NT2/D1 (cell line): ENCODE measurements at regions not wholly inside any gene's neighbourhood (a gene's known extent, or its start where the extent isn't known, plus 50 kb on each side); places are given as distances from the start of the nearest gene placed in this dataset.

Experiments
- DNase-seq: peaks from one replicate; pipeline ENCODE4 v3.0.0-alpha.2; 2011; ENCODE audit warnings: low read depth, low spot score
- H3K27me3 ChIP-seq: 2 replicates; pipeline ENCODE4 v1.6.0; 2011; ENCODE audit warnings: mild to moderate bottlenecking; ENCODE audit not compliant: insufficient read length, insufficient read depth
- H3K36me3 ChIP-seq: 2 replicates; pipeline ENCODE4 v1.6.1; 2011; ENCODE audit warnings: mild to moderate bottlenecking, low read length, mixed read lengths; ENCODE audit not compliant: insufficient read depth, insufficient read length
- H3K4me1 ChIP-seq: 2 replicates; pipeline ENCODE4 v1.5.1; 2011; ENCODE audit not compliant: insufficient read depth, insufficient read length
- H3K4me3 ChIP-seq: 2 replicates; pipeline ENCODE4 v1.5.1; 2011; ENCODE audit warnings: low read depth; ENCODE audit not compliant: insufficient read length
- H3K9ac ChIP-seq: 2 replicates; pipeline ENCODE4 v1.6.0; 2011; ENCODE audit warnings: low read depth; ENCODE audit not compliant: insufficient read length
- H3K9me3 ChIP-seq: 2 replicates; pipeline ENCODE4 v1.5.1; 2011; ENCODE audit warnings: mild to moderate bottlenecking, low read length; ENCODE audit not compliant: insufficient read depth
- SUZ12 ChIP-seq: IDR thresholded peaks from 2 replicates; pipeline ENCODE4 v1.6.1; 2011; ENCODE audit not compliant: insufficient read length, insufficient read depth; ENCODE audit errors: extremely low read depth
- YY1 ChIP-seq: IDR thresholded peaks from 2 replicates; pipeline ENCODE4 v1.6.1; 2011; ENCODE audit not compliant: insufficient read length, insufficient read depth
- ZNF274 ChIP-seq: IDR thresholded peaks from 2 replicates; pipeline ENCODE4 v1.6.1; 2011; ENCODE audit warnings: mild to moderate bottlenecking, low read depth, low read length

DNA sequence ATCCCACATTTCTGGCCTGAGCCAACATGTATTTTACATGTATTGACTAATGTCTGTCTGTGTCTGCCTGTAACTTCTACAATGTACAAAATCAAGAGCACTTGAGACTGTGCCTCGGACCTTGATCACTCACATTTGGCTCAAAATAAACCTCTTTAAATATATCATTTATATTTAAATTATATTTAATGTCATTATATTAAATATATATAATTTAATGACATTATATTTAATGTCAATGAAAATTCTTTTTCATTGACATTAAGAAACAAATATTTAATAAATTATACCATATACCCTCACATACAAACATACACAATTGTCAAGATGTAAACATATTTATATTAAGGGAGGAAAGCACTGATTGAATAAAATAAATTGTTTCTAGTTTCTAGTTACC lies 1099.8 kb upstream of the CDH18 start:
- Histone ChIP-seq H3K9me3 (no peaks in the 10 kb centered on the region), H3K27me3 (no peaks in the 10 kb centered on the region), H3K4me1 (no peaks in the 10 kb centered on the region), H3K4me3 (no peak overlapping the region), H3K9ac (no peak overlapping the region), H3K36me3 (no peaks in the 10 kb centered on the region)
- TF ChIP-seq SUZ12 (no peak), YY1 (no peak), ZNF274 (no peak)
- no peak for DNase-seq

DNA sequence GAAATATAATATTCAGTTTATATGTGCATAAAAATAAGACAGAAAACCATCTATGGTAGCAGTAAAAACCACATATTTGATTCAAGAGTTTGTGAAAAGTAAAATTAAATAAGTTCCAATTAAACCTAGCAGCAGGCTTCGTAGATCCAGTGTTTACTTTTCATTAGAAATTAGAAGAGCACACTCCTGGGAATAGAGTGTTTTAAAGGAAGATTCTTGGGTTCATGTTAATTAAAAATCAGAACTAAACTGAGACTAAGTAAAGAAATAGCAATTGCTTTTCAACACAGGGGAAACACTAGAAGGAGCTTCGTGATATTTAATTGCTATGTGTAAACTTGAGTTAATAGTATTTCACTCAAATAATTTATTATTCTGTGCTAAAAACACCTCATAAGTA lies 1097.8 kb upstream of the CDH18 start:
- Histone ChIP-seq H3K4me1 (no peaks in the 10 kb centered on the region), H3K9ac (no peak overlapping the region), H3K27me3 (no peaks in the 10 kb centered on the region), H3K36me3 (no peaks in the 10 kb centered on the region), H3K9me3 (no peaks in the 10 kb centered on the region), H3K4me3 (no peak overlapping the region)
- TF ChIP-seq SUZ12 (no peak), ZNF274 (no peak)
- DNase-seq = no peak

DNA sequence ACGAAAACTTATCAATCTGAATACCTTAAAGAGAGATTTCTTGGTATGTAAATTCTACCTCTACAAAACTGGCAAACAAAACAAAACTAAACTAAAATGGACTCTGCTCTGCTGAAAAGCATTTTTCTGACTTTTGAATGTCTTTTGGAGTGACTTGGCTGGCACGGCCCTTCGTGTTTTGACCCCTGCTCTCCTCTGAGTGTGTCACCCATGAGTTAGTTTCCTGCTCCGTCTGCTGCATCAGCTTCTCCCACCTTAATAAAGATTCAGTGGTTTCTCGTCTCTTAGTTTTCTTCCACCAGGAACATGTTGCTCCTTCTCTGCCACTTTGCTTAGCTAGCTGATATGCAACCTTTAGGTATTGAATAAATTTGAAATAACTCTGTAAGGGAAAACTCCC lies 1084.0 kb upstream of the CDH18 start:
- Histone ChIP-seq H3K9ac (no peak overlapping the region), H3K9me3 (no peaks in the 10 kb centered on the region), H3K4me1 (no peaks in the 10 kb centered on the region), H3K4me3 (no peak overlapping the region), H3K27me3 (no peaks in the 10 kb centered on the region), H3K36me3 (no peaks in the 10 kb centered on the region)
- TF ChIP-seq SUZ12 = no peak
- no peak for TF ChIP-seq ZNF274
- TF ChIP-seq YY1 = no peak
- DNase-seq = no peak

DNA sequence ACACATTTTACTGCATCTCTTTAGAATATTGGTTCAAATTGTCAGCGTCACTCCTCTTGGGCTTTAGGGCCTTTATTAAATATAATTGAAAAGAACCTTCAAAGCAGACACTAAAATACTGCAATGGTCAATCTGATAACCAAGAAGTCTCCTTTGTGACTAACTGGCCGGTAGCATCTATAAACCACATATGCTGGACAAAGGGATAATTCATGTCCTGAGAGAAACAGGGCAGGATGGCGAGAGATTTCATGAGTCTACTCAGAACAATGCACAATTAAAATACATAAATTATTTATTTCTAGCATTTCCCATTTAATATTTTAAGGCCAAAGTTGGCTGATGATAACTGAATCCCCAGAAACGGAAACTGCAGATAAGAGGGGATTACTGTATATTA lies 1083.4 kb upstream of the CDH18 start:
- no peaks in the 10 kb centered on the region for H3K4me1 ChIP-seq
- TF ChIP-seq YY1 (no peak), ZNF274 (no peak), SUZ12 (no peak)
- no peaks in the 10 kb centered on the region for H3K9me3 ChIP-seq
- no peak for DNase-seq
- H3K36me3 ChIP-seq = no peaks in the 10 kb centered on the region
- H3K9ac ChIP-seq = no peak overlapping the region
- no peaks in the 10 kb centered on the region for H3K27me3 ChIP-seq
- no peak overlapping the region for H3K4me3 ChIP-seq

DNA sequence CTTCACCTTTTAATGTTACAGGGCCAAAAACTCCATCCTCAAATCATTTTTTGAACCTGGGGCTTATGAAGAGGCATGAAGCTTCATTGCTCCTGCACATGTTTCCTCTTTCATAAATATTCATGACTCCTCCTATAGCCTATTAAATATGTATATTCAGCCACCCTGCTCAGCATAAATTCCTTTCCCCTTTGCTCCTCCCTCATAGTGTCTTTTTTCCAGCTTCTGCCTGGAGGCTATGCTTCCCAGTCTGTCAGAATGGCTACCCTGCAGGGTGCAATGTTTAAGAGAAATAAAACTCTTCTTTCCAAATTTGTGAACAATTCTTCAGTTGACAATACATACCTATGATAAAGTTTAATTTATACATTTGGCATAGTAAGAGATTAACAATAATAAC lies 1082.9 kb upstream of the CDH18 start:
- TF ChIP-seq SUZ12 (no peak), ZNF274 (no peak)
- H3K27me3 ChIP-seq = no peaks in the 10 kb centered on the region
- H3K9ac ChIP-seq = no peak overlapping the region
- H3K36me3 ChIP-seq = no peaks in the 10 kb centered on the region
- H3K9me3 ChIP-seq = no peaks in the 10 kb centered on the region
- peak; percentile 13 for DNase-seq
- no peak overlapping the region for H3K4me3 ChIP-seq
- H3K4me1 ChIP-seq = no peaks in the 10 kb centered on the region

DNA sequence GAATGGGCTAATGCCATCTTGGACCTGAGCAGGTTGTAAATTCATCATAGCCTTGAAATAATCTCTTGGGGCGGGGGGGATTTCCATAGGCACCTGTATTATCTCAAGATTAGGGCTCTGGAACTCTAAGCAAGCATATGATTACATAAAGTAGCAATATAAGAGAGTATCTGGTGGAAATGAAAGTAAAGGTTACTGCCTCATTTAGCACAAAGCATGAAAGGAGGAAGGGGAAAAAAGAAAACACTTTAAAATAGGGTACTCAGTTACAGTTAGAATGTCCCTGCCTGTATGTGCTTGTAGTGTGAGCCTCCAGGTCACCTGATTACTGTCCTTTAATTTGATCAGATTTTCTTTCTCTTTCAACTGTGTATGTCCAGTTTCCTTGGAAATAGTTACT lies 1079.7 kb upstream of the CDH18 start:
- peaks cover 11% of the 10 kb centered on the region; the same call in 1 of the 2 replicates for H3K9me3 ChIP-seq
- H3K27me3 ChIP-seq = no peaks in the 10 kb centered on the region
- TF ChIP-seq ZNF274 (no peak), SUZ12 (no peak), YY1 (no peak)
- no peaks in the 10 kb centered on the region for H3K4me1 ChIP-seq
- no peak overlapping the region for H3K4me3 ChIP-seq
- H3K9ac ChIP-seq = no peak overlapping the region
- no peak for DNase-seq
- H3K36me3 ChIP-seq = no peaks in the 10 kb centered on the region

DNA sequence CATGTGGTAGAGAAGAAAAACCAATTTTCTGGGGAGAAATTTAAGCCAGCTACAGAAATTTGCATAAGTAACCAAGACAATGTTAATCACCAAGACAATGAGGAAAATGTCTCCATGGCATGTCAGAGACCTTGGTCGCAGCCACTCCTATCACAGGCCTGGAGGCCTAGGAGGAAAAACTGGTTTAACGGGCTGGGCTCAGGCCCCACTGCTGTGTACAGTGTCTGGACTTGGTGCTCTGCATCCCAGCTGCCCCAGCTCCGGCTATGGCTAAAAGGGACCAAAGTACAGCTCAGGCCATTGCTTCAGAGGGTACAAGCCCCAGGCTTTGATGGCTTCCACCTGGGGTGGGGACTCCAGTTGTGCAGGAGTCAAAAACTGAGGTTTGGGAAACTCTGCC lies 1075.1 kb upstream of the CDH18 start:
- TF ChIP-seq SUZ12 = no peak
- no peak for TF ChIP-seq ZNF274
- Histone ChIP-seq H3K9ac (no peak overlapping the region), H3K27me3 (no peaks in the 10 kb centered on the region), H3K4me1 (no peaks in the 10 kb centered on the region), H3K4me3 (no peak overlapping the region), H3K9me3 (peaks cover 12% of the 10 kb centered on the region; the same call in 1 of the 2 replicates), H3K36me3 (no peaks in the 10 kb centered on the region)
- DNase-seq = no peak

DNA sequence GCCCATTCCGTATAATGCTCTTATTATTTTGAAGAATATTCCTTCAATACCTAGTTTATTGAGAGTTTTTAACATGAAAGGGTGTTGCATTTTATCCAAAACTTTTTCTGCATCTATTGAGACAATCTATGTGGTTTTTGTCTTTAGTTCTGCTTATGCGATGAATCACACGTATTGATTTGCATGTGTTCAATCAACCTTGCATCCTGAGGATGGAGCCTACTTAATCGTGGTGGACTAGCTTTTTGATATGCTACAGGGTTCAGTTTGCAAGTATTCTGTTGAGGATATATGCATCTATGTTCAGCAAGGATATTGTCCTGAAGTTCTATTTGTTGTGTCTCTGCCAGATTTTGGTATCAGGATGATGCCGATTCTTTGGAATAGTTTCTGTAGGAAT lies 1070.3 kb upstream of the CDH18 start:
- Histone ChIP-seq H3K4me1 (no peaks in the 10 kb centered on the region), H3K36me3 (no peaks in the 10 kb centered on the region), H3K9me3 (peaks cover 6% of the 10 kb centered on the region; the same call in 1 of the 2 replicates), H3K9ac (no peak overlapping the region), H3K27me3 (no peaks in the 10 kb centered on the region), H3K4me3 (no peak overlapping the region)
- no peak for DNase-seq
- TF ChIP-seq YY1 (no peak), ZNF274 (no peak), SUZ12 (no peak)
